HFFc6 (cell line): ENCODE measurements at regions not wholly inside any gene's neighbourhood (a gene's known extent, or its start where the extent isn't known, plus 50 kb on each side); places are given as distances from the start of the nearest gene placed in this dataset.

ENCODE experiments used
- DNase-seq: peaks from one replicate; pipeline ENCODE4 v3.0.0-alpha.2; 2018
- H3K27ac Mint-ChIP-seq: 2 replicates; pipeline ENCODE4 v1.8.0; 2020; ENCODE audit warnings: mild to moderate bottlenecking, mixed read lengths
- H3K27me3 Mint-ChIP-seq: 2 replicates; pipeline ENCODE4 v1.8.0; 2021; ENCODE audit warnings: mild to moderate bottlenecking, moderate library complexity, mixed read lengths; ENCODE audit not compliant: insufficient read depth
- H3K36me3 Mint-ChIP-seq: 2 replicates; pipeline ENCODE4 v1.8.0; 2021; ENCODE audit warnings: low read depth, mixed read lengths
- H3K4me1 Mint-ChIP-seq: 2 replicates; pipeline ENCODE4 v1.8.0; 2020; ENCODE audit warnings: low read depth, mixed read lengths
- H3K4me3 Mint-ChIP-seq: 2 replicates; pipeline ENCODE4 v1.8.0; 2020; ENCODE audit warnings: mild to moderate bottlenecking, moderate library complexity, mixed read lengths
- H3K9me3 Mint-ChIP-seq: 2 replicates; pipeline ENCODE4 v1.8.0; 2020; ENCODE audit warnings: mild to moderate bottlenecking, mixed read lengths
- CTCF ChIP-seq: fragments of 200-600 bp; sonication (generic); IDR thresholded peaks from 2 replicates; pipeline ENCODE4 v1.5.0; 2021; ENCODE audit warnings: antibody characterized with exemption, mild to moderate bottlenecking

DNA sequence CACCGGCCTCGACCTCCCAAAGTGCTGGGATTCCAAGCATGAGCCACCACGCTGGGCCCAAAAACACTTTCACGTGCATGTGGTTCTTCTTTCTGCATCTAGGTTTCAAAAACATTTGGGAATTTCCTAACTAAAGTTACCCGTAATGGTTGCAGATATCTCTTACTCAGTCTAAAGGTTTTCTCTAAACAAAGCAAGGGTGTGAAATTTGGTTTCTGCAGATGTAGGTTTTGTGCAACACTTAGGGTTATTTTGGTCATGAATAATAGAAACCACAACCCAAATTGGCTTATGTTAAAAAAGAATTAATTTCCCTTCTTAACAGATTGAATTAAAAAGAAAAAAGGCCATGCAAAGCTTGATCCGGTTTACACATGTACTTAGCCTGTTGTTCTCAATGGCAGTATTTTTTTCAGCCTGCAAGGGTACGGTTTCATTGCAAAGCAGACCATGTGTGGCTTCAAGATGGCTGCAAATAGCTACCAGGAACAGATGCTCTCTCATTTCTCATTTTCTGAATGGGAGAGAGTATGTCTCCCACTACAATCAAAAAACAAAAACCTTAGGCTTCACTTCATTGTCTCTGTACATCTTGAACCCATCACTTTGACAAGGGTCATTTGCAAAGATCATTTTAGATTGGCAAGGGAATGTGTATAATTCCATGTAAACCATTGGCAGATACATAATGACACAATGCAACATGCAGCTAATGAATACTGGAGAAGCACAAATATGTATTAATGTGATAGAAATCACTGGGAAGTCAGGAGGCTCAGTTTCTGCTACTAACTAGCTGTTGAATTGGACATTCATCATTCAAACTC is 491.2 kb upstream of the FLRT2 start:
- no peaks in the 10 kb centered on the region for H3K9me3 Mint-ChIP-seq
- no peak overlapping the region for H3K27ac Mint-ChIP-seq
- DNase-seq, result no peak
- H3K4me1 Mint-ChIP-seq, result peaks cover 10% of the 10 kb centered on the region; the same call in 1 of the 2 replicates
- no peak for TF ChIP-seq CTCF
- peaks cover 1% of the 10 kb centered on the region for H3K27me3 Mint-ChIP-seq
- no peak overlapping the region for H3K4me3 Mint-ChIP-seq
- H3K36me3 Mint-ChIP-seq, result no peaks in the 10 kb centered on the region

DNA sequence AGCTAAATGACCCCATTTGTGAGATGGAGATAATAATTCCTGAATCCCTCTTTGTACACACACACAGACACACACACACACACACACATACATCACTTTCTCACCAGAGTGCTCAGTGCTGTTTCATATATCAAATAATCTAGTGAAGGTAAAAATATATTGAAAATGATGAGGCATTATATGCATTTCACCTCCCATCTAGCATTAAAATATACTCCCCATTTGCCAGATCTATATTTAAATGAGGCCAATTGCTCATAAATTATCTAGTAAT is 490.7 kb upstream of the FLRT2 start:
- TF ChIP-seq CTCF, result no peak
- Mint-ChIP-seq H3K4me3 (no peak overlapping the region), H3K27me3 (peaks cover 1% of the 10 kb centered on the region), H3K4me1 (peaks cover 10% of the 10 kb centered on the region; the same call in 1 of the 2 replicates), H3K27ac (no peak overlapping the region), H3K9me3 (no peaks in the 10 kb centered on the region), H3K36me3 (no peaks in the 10 kb centered on the region)
- DNase-seq, result no peak

GRCh38 chr14:85040046-85040685 is 489.8 kb upstream of the FLRT2 start:
- no peak overlapping the region for H3K4me3 Mint-ChIP-seq
- DNase-seq, result no peak
- no peaks in the 10 kb centered on the region for H3K9me3 Mint-ChIP-seq
- peaks cover 1% of the 10 kb centered on the region for H3K27me3 Mint-ChIP-seq
- peaks cover 10% of the 10 kb centered on the region; the same call in 1 of the 2 replicates for H3K4me1 Mint-ChIP-seq
- no peak overlapping the region for H3K27ac Mint-ChIP-seq
- H3K36me3 Mint-ChIP-seq, result no peaks in the 10 kb centered on the region
- no peak for TF ChIP-seq CTCF

DNA sequence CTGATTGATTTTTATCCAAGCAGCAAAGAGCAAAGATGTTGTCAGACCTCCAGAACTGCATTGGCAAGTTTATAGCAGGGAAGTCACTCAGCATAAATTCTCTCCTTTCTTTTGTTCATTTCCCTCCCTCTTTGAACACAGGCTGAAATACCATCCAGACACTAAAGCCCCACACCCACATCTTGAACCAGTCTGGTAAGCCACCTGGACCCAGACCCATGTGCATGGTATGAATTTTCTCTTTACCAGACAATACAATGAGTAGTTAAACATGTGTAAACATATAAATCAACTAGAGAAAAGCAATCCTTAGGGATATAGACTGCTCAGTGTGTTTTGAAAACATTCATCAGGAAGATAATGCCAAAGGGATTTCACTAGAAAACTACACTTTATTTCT is 488.3 kb upstream of the FLRT2 start:
- no peak for DNase-seq
- Mint-ChIP-seq H3K27ac (no peak overlapping the region), H3K27me3 (peaks cover 1% of the 10 kb centered on the region), H3K4me3 (no peak overlapping the region), H3K4me1 (peaks cover 10% of the 10 kb centered on the region; the same call in 1 of the 2 replicates), H3K9me3 (peaks cover 6% of the 10 kb centered on the region; the same call in 1 of the 2 replicates), H3K36me3 (no peaks in the 10 kb centered on the region)
- TF ChIP-seq CTCF, result no peak

- no peak for DNase-seq
- Mint-ChIP-seq H3K27me3 (peaks cover 1% of the 10 kb centered on the region; the same call in 1 of the 2 replicates), H3K4me3 (no peak overlapping the region), H3K36me3 (no peaks in the 10 kb centered on the region), H3K9me3 (peaks cover 10% of the 10 kb centered on the region; the same call in 1 of the 2 replicates), H3K4me1 (peaks cover 8% of the 10 kb centered on the region; the same call in 1 of the 2 replicates), H3K27ac (no peak overlapping the region)
- no peak for TF ChIP-seq CTCF
Observed at GRCh38 chr14:85042301-85042700, 487.6 kb upstream of the FLRT2 start.
